SU-DHL-6 (cell line): ENCODE measurements at regions not wholly inside any gene's neighbourhood (a gene's known extent, or its start where the extent isn't known, plus 50 kb on each side); places are given as distances from the start of the nearest gene placed in this dataset.

ENCODE experiments used
- CTCF ChIP-seq: fragments of 200-600 bp; sonication (generic); IDR thresholded peaks from one replicate; pipeline ENCODE4 v1.5.1; 2017; ENCODE audit warnings: antibody characterized with exemption, mild to moderate bottlenecking, low read length, moderate library complexity; ENCODE audit not compliant: insufficient read depth, poor library complexity, severe bottlenecking
- EZH2phosphoT487 ChIP-seq: fragments of 200-600 bp; sonication (generic), shearing (Covaris generic); conservative IDR thresholded peaks from 2 replicates; pipeline ENCODE4 v1.6.1; 2018; ENCODE audit warnings: mild to moderate bottlenecking, antibody characterized with exemption, low read length, moderate library complexity, mixed read lengths

GRCh38 chr14:87380054-87380453, 612.9 kb downstream of the GALC start:
- TF ChIP-seq CTCF (no peak), EZH2phosphoT487 (no peak)
